Neural progenitor cell (in vitro differentiated cells): ENCODE measurements at regions not wholly inside any gene's neighbourhood (a gene's known extent, or its start where the extent isn't known, plus 50 kb on each side); places are given as distances from the start of the nearest gene placed in this dataset.

ENCODE experiments used
- EZH2phosphoT487 ChIP-seq: fragments of 200-600 bp; sonication (generic); IDR thresholded peaks from 2 replicates; pipeline ENCODE4 v1.6.1; 2017; ENCODE audit warnings: antibody characterized with exemption
- TF ChIP-seq, protein P1 (sequence below): fragments of 200-600 bp; sonication (generic); IDR thresholded peaks from 2 replicates; pipeline ENCODE4 v1.5.1; 2017; ENCODE audit warnings: antibody characterized with exemption, mild to moderate bottlenecking

DNA sequence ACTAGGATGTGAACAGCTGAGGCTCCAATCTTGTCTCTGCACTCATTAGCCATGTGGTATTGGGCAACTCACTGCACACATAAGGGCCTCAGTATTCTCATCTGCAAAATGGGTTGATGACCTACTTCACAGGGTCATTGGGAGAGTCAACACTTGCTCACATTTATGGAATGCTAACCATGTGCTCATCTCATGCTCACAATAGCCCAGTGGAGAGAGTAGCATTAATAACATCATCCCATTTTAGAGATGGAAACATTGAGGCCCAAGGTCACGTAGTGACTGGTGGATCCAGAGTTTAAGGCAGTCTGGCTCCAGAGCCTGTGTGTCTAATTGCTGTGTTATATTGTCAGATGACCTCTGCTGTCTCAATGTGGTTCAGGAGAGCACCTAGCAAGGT lies 270.2 kb upstream of the SRRM4 start:
- TF ChIP-seq EZH2phosphoT487 = no peak
- TF ChIP-seq, protein P1, sequence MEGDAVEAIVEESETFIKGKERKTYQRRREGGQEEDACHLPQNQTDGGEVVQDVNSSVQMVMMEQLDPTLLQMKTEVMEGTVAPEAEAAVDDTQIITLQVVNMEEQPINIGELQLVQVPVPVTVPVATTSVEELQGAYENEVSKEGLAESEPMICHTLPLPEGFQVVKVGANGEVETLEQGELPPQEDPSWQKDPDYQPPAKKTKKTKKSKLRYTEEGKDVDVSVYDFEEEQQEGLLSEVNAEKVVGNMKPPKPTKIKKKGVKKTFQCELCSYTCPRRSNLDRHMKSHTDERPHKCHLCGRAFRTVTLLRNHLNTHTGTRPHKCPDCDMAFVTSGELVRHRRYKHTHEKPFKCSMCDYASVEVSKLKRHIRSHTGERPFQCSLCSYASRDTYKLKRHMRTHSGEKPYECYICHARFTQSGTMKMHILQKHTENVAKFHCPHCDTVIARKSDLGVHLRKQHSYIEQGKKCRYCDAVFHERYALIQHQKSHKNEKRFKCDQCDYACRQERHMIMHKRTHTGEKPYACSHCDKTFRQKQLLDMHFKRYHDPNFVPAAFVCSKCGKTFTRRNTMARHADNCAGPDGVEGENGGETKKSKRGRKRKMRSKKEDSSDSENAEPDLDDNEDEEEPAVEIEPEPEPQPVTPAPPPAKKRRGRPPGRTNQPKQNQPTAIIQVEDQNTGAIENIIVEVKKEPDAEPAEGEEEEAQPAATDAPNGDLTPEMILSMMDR = no peak
